GM12878 (cell line): ENCODE measurements at regions not wholly inside any gene's neighbourhood (a gene's known extent, or its start where the extent isn't known, plus 50 kb on each side); places are given as distances from the start of the nearest gene placed in this dataset.

Experiments used
- ATAC-seq: fragments of 200-7000 bp; cut with Tn5 transposase; 3 replicates; pipeline ENCODE4 v1.9.1; 2020; ENCODE audit warnings: mild to moderate bottlenecking, moderate library complexity
- BruUV-seq: library from RNA; stranded (reverse); fragments of 400-500 nt; replicated peaks from 2 replicates; lab custom pipeline; 2021; lab: Mats Ljungman, UMichigan
- CTCF ChIA-PET: fragments of 300-600 bp; sonication (Branson Sonifier 250); formaldehyde crosslinking; extraction: SDS; loops from one replicate; lab custom pipeline; 2021; ENCODE audit warnings: inconsistent platforms; lab: Yijun Ruan, JAX
- POLR2A ChIA-PET: fragments of 350-600 bp; formaldehyde crosslinking; extraction: SDS; loops from one replicate; lab custom pipeline; 2021; ENCODE audit warnings: inconsistent platforms; lab: Charles Lee
- RAD21 ChIA-PET: fragments of 300-600 bp; sonication (Branson Sonifier 250); formaldehyde crosslinking; loops from one replicate; lab custom pipeline; 2023; ENCODE audit warnings: antibody characterized with exemption; ENCODE audit not compliant: unreplicated experiment; lab: Charles Lee
- SMC1A ChIA-PET: fragments of 300-600 bp; sonication (Branson Sonifier 250); formaldehyde crosslinking; loops from one replicate; lab custom pipeline; 2023; ENCODE audit not compliant: unreplicated experiment, uncharacterized antibody; lab: Charles Lee
- DNase-seq: peaks from one replicate; pipeline ENCODE4 v3.0.0-alpha.2; 2011; ENCODE audit warnings: low read depth, low spot score
- FAIRE-seq: peaks from 3 replicates; lab custom pipeline; 2011; peaks lifted over from hg19 to GRCh38; lab: Jason Lieb, UNC
- H2AFZ ChIP-seq: 2 replicates; pipeline ENCODE4 v1.6.0; 2011; ENCODE audit warnings: low read depth, low read length, control low read depth; ENCODE audit not compliant: control insufficient read depth
- H3K27ac ChIP-seq: 2 replicates; pipeline ENCODE4 v1.5.1; 2011; ENCODE audit warnings: control low read depth; ENCODE audit not compliant: control insufficient read depth, insufficient read depth
- H3K27me3 ChIP-seq, 2 experiments: replicated peaks in 1 of 2; 2 replicates each; pipeline versions ENCODE4 v1.6.0 to v1.6.1; 2011; ENCODE audit warnings: low read length in 1 of 2; ENCODE audit not compliant: control insufficient read depth in 2 of 2, insufficient read depth in 2 of 2
- H3K36me3 ChIP-seq, 2 experiments: 2 replicates each; pipeline ENCODE4 v1.5.1; 2011; ENCODE audit warnings: low read length in 1 of 2; ENCODE audit not compliant: control insufficient read depth in 2 of 2, insufficient read depth in 2 of 2
- H3K4me1 ChIP-seq: 2 replicates; pipeline ENCODE4 v1.6.1; 2011; ENCODE audit warnings: mild to moderate bottlenecking, low read length, moderate library complexity, mixed read lengths; ENCODE audit not compliant: control insufficient read depth, insufficient read depth
- H3K4me2 ChIP-seq: 2 replicates; pipeline ENCODE4 v1.6.0; 2011; ENCODE audit warnings: control low read depth; ENCODE audit not compliant: control insufficient read depth, insufficient read depth
- H3K4me3 ChIP-seq: fragments of 200-600 bp; sonication (generic); 2 replicates; pipeline ENCODE4 v1.5.1; 2016
- H3K79me2 ChIP-seq: 2 replicates; pipeline ENCODE4 v1.6.0; 2011; ENCODE audit warnings: low read length; ENCODE audit not compliant: control insufficient read depth, insufficient read depth
- H3K9ac ChIP-seq: 2 replicates; pipeline ENCODE4 v1.8.0; 2011; ENCODE audit warnings: low read length, control low read depth, mixed read lengths; ENCODE audit not compliant: control insufficient read depth, insufficient read depth
- H3K9me3 ChIP-seq: replicated peaks from 3 replicates; pipeline ENCODE4 v1.5.1; 2011; ENCODE audit warnings: mild to moderate bottlenecking, low read length; ENCODE audit not compliant: control insufficient read depth, insufficient read depth
- H4K20me1 ChIP-seq: 2 replicates; pipeline ENCODE4 v1.6.0; 2011; ENCODE audit not compliant: control insufficient read depth, insufficient read depth
- BMI1 ChIP-seq: fragments of 450-650 bp; IDR thresholded peaks from 2 replicates; pipeline ENCODE4 v1.6.1; 2016; ENCODE audit warnings: mild to moderate bottlenecking, moderate library complexity, borderline replicate concordance
- CREM ChIP-seq: IDR thresholded peaks from 2 replicates; pipeline ENCODE4 v1.6.1; 2014; ENCODE audit warnings: antibody characterized with exemption, low read depth
- DPF2 ChIP-seq: fragments of 450-650 bp; IDR thresholded peaks from 2 replicates; pipeline ENCODE4 v1.6.1; 2017; ENCODE audit warnings: mild to moderate bottlenecking
- GATAD2B ChIP-seq: fragments of 450-650 bp; conservative IDR thresholded peaks from 2 replicates; pipeline ENCODE4 v1.6.1; 2017; ENCODE audit warnings: low read depth, mild to moderate bottlenecking, moderate library complexity
- IKZF1 ChIP-seq: fragments of 450-650 bp; conservative IDR thresholded peaks from 2 replicates; pipeline ENCODE4 v1.6.1; 2017; ENCODE audit warnings: antibody characterized with exemption, mild to moderate bottlenecking
- KDM1A ChIP-seq: fragments of 200-600 bp; sonication (generic); IDR thresholded peaks from 2 replicates; pipeline ENCODE4 v1.6.1; 2016; ENCODE audit warnings: borderline replicate concordance
- MEF2B ChIP-seq: fragments of 450-650 bp; IDR thresholded peaks from 2 replicates; pipeline ENCODE4 v1.6.1; 2018; ENCODE audit warnings: mild to moderate bottlenecking, moderate library complexity; ENCODE audit not compliant: partially characterized antibody, poor library complexity, severe bottlenecking
- MTA3 ChIP-seq: IDR thresholded peaks from 2 replicates; pipeline ENCODE4 v1.6.1; 2012; ENCODE audit warnings: low read length, inconsistent platforms, borderline replicate concordance
- NFIC ChIP-seq: IDR thresholded peaks from 2 replicates; pipeline ENCODE4 v1.6.1; 2012; ENCODE audit warnings: low read depth, mild to moderate bottlenecking, inconsistent platforms, low read length, moderate library complexity
- PAX5 ChIP-seq: IDR thresholded peaks from 2 replicates; pipeline ENCODE4 v1.6.1; 2011; ENCODE audit warnings: low read depth, low read length, borderline replicate concordance
- SMAD1 ChIP-seq: fragments of 450-650 bp; IDR thresholded peaks from 2 replicates; pipeline ENCODE4 v1.6.1; 2018; ENCODE audit warnings: mild to moderate bottlenecking, low read depth; ENCODE audit not compliant: partially characterized antibody
- SMC3 ChIP-seq: IDR thresholded peaks from 2 replicates; pipeline ENCODE4 v1.6.1; 2011; ENCODE audit warnings: low read length, improper control_type of control experiment, borderline replicate concordance
- SREBF1 ChIP-seq: IDR thresholded peaks from 2 replicates; pipeline ENCODE4 v1.6.1; 2012; ENCODE audit warnings: mild to moderate bottlenecking, low read length
- STAT1 ChIP-seq: fragments of 450-650 bp; conservative IDR thresholded peaks from 2 replicates; pipeline ENCODE4 v1.6.1; 2014; ENCODE audit warnings: antibody characterized with exemption, mild to moderate bottlenecking
- ZSCAN29 ChIP-seq: fragments of 450-650 bp; IDR thresholded peaks from 2 replicates; pipeline ENCODE4 v1.6.1; 2017; ENCODE audit warnings: mild to moderate bottlenecking, moderate library complexity
- WGBS: methylation state at CpG from one replicate; pipeline ENCODE4 v1.1.6; 2016; ENCODE audit warnings: low lambda C conversion rate; ENCODE audit not compliant: insufficient replicate concordance, insufficient coverage; ENCODE audit errors: missing lambda C conversion rate; 5-methylcytosine and 5-hydroxymethylcytosine counted together
- in situ Hi-C: fragments of 300-500 bp; cut with MboI; formaldehyde crosslinking; loops from 9 replicates; pipeline ENCODE4 v1.14.3; 2018; ENCODE audit warnings: mixed read lengths
- intact Hi-C: fragments of 100-400 bp; cut with micrococcal nuclease; formaldehyde crosslinking; loops from one replicate; pipeline ENCODE4 v1.14.2; 2022; ENCODE audit not compliant: unreplicated experiment
- TF ChIP-seq, protein P1 (sequence below): fragments of 450-650 bp; IDR thresholded peaks from 2 replicates; pipeline ENCODE4 v1.6.1; 2016; ENCODE audit warnings: mild to moderate bottlenecking
- TF ChIP-seq, protein P2 (sequence below): IDR thresholded peaks from 2 replicates; pipeline ENCODE4 v1.6.1; 2012; ENCODE audit warnings: mild to moderate bottlenecking, low read depth, low read length
- TF ChIP-seq, protein P3 (sequence below): IDR thresholded peaks from 2 replicates; pipeline ENCODE4 v1.6.1; 2012; ENCODE audit warnings: low read depth, low read length, improper control_type of control experiment

DNA sequence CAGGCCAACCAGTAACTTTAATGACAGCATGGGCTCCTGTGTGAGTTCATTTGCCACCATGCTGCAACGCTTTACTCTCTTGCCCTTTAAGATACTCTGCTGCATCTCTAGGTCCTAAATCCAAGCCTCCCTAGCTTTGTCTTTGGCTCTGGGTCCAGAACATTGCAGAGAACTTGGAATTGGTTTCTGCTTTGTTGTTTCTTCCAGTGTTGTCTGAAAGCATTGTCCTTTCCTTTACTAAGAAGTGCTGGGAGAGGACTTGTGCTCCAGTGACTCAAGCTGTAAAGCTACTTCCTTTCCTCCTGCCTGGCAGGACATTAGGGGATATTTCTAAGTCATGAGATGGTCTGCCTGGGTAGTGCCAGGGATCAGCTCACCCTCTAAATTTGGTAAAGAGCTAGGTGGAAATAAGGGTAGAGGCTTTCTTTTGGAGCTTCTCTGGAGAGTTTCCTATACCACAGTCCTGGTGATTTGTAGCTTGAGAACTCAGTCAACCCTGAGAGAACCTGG, 202.5 kb upstream of the CADM1 start:
- ChIA-PET CTCF (interaction anchor here (1.0 kb wide), 1 partner anchor 372 kb away, joined by 3 read pairs; no protein-coding TSS in a partner anchor), RAD21 (no interaction called here), POLR2A (interaction anchor here (0.6 kb wide), 1 partner anchor 442 kb away, joined by 5 read pairs; no protein-coding TSS in a partner anchor), SMC1A (interaction anchor here (0.7 kb wide), 1 partner anchor 12 kb away, joined by 3 read pairs; no protein-coding TSS in a partner anchor)
- no peak for DNase-seq
- FAIRE-seq, result peak; percentile 66
- in situ Hi-C loops (no loop called here), intact Hi-C loops (no loop called here)
- Histone ChIP-seq H3K9ac (no peak overlapping the region), H3K36me3 (no peaks in the 10 kb centered on the region), H3K4me2 (no peak overlapping the region), H3K27me3 (no peaks in the 10 kb centered on the region), H3K9me3 (no peaks in the 10 kb centered on the region; the same call in 2 of the 3 replicates), H3K79me2 (no peaks in the 10 kb centered on the region), H3K27ac (no peak overlapping the region), H3K4me3 (no peak overlapping the region), H4K20me1 (no peaks in the 10 kb centered on the region), H3K4me1 (peaks cover 4% of the 10 kb centered on the region; the same call in 1 of the 2 replicates), H2AFZ (no peak overlapping the region)
- BruUV-seq, result no TSS peak
- 0% methylated on average over 1 of the region's 1 CpG for WGBS
- no peak for ATAC-seq
- TF ChIP-seq GATAD2B, result no peak
- TF ChIP-seq, protein P1, sequence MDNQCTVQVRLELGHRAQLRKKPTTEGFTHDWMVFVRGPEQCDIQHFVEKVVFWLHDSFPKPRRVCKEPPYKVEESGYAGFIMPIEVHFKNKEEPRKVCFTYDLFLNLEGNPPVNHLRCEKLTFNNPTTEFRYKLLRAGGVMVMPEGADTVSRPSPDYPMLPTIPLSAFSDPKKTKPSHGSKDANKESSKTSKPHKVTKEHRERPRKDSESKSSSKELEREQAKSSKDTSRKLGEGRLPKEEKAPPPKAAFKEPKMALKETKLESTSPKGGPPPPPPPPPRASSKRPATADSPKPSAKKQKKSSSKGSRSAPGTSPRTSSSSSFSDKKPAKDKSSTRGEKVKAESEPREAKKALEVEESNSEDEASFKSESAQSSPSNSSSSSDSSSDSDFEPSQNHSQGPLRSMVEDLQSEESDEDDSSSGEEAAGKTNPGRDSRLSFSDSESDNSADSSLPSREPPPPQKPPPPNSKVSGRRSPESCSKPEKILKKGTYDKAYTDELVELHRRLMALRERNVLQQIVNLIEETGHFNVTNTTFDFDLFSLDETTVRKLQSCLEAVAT, result no peak
- TF ChIP-seq, protein P2, sequence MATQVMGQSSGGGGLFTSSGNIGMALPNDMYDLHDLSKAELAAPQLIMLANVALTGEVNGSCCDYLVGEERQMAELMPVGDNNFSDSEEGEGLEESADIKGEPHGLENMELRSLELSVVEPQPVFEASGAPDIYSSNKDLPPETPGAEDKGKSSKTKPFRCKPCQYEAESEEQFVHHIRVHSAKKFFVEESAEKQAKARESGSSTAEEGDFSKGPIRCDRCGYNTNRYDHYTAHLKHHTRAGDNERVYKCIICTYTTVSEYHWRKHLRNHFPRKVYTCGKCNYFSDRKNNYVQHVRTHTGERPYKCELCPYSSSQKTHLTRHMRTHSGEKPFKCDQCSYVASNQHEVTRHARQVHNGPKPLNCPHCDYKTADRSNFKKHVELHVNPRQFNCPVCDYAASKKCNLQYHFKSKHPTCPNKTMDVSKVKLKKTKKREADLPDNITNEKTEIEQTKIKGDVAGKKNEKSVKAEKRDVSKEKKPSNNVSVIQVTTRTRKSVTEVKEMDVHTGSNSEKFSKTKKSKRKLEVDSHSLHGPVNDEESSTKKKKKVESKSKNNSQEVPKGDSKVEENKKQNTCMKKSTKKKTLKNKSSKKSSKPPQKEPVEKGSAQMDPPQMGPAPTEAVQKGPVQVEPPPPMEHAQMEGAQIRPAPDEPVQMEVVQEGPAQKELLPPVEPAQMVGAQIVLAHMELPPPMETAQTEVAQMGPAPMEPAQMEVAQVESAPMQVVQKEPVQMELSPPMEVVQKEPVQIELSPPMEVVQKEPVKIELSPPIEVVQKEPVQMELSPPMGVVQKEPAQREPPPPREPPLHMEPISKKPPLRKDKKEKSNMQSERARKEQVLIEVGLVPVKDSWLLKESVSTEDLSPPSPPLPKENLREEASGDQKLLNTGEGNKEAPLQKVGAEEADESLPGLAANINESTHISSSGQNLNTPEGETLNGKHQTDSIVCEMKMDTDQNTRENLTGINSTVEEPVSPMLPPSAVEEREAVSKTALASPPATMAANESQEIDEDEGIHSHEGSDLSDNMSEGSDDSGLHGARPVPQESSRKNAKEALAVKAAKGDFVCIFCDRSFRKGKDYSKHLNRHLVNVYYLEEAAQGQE, result no peak
- TF ChIP-seq MTA3, result no peak
- TF ChIP-seq PAX5, result no peak
- no peak for TF ChIP-seq SMAD1
- TF ChIP-seq STAT1, result no peak
- TF ChIP-seq KDM1A, result no peak
- no peak for TF ChIP-seq CREM
- no peak for TF ChIP-seq BMI1
- no peak for TF ChIP-seq SREBF1
- TF ChIP-seq NFIC, result no peak
- TF ChIP-seq, protein P3, sequence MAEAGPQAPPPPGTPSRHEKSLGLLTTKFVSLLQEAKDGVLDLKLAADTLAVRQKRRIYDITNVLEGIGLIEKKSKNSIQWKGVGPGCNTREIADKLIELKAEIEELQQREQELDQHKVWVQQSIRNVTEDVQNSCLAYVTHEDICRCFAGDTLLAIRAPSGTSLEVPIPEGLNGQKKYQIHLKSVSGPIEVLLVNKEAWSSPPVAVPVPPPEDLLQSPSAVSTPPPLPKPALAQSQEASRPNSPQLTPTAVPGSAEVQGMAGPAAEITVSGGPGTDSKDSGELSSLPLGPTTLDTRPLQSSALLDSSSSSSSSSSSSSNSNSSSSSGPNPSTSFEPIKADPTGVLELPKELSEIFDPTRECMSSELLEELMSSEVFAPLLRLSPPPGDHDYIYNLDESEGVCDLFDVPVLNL, result no peak
- TF ChIP-seq IKZF1, result no peak
- no peak for TF ChIP-seq DPF2
- TF ChIP-seq MEF2B, result no peak
- no peak for TF ChIP-seq SMC3
- no peak for TF ChIP-seq ZSCAN29
